ENCODE measurements at regions not wholly inside any gene's neighbourhood (a gene's known extent, or its start where the extent isn't known, plus 50 kb on each side); places are given as distances from the start of the nearest gene placed in this dataset.
"Not testable (repeated sequence)": the region's sequence is repeated elsewhere in the genome, so short reads cannot be mapped to it uniquely, and the experiment has no call there.

DNA sequence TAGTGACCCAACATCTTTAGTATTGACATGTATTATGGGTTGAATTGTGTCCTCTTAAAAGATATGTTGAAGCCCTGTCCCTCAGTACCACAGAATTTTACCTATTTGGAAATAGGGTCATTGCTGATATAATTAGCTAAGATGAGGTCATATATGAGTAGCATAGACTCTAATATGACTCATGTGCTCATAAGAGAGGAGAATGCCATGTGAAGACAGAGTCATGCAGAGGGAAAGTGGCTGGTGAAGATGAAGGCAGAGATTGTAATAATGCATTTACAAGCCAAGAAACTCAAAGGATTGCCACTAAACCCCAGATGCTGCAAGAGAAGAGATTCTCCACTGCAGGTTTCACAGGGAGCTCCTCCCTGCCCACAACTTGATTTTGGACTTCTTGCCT is 496.4 kb downstream of the KIF20B start:
- DNase-seq, result no peak

DNA sequence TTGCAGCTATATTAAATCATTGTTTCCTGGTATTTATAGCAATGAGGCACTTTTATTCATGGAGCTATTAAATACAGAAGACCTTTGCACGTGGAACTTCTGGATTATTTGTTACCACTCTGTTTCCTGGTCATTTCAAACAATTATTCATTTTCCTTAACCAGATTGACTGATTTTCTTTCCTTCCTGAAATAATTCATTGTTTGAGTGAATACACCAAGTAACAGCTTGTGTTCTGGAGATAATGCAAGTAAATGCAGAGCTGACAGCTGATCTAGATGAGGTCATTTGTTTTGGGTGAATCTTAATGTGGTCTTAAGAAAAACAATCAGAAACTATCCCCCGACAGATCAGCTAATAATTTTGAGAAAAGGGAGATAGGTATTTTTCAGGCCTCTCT is 497.7 kb downstream of the KIF20B start:
- no peak for DNase-seq

DNA sequence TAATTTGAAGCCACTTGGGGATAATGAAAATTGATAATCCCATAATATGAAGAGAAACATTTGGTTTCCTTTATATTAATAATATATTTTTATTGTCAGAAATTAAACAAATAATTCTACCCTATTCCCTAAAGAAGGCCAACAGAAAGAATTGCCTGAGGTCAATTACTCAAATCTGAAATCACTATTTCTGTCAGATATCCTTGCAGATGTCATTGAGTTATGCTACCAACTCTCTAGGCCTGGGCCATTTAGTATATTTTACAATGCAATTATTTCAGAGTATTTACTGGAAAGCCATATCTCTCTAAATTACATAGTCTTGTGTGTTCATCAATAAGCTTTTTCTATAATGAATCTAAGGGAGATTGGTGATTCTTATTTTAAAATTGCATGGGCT is 498.1 kb downstream of the KIF20B start:
- no peak for DNase-seq

DNA sequence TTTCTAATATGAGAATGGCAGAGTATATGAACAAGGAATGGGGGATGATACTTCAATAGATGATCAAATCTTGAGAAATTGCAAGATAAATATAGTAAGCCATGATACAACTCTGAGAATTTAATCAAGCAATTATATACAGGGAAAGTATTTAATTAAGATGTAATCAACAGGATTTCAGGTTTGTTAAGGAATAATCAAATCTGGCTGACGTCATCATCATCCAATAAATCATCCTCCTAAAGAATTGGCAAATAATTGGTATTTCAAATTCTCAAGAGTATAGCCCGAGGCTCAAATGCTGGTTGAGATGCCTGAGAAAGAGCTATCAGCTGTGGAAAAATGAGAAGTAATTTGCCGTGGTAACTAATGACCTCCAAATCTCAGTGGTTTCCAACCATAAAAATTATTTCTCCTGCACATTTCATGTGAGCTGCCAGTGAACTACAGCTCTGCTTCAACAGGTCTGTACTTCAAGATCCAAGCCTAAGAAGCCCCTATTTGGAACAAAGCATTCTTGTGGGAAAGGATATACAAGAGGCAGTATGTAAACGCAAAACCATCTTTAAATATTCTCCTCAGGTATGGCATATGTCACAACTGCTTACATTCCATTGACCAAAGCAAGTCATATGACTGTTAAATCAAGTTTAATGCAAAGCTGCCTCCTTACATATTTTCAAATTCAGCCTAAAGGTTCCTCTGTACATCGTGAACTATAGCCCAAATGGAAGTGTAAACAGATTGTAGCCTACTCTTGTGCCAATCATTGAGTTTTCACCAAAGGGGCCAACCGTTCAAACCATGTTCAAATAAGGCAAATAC is 503.0 kb downstream of the KIF20B start:
- DNase-seq, result no peak

DNA sequence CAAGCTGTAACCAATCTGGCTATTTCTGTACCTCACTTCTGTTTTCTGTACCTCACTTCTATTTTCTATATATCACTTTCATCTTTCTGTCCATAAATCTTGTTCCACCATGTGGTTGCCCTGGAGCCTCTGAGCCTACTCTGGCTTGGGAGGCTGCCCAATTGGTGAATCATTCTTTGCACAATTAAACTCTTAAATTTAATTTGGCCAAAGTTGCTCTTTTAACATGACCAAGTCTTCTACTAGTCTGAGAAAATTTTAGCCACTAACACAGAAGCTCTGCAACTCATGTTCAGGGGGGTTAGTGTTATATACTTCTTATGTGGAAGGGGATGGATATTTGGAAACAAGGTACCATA is 503.5 kb downstream of the KIF20B start:
- no peak for DNase-seq

DNA sequence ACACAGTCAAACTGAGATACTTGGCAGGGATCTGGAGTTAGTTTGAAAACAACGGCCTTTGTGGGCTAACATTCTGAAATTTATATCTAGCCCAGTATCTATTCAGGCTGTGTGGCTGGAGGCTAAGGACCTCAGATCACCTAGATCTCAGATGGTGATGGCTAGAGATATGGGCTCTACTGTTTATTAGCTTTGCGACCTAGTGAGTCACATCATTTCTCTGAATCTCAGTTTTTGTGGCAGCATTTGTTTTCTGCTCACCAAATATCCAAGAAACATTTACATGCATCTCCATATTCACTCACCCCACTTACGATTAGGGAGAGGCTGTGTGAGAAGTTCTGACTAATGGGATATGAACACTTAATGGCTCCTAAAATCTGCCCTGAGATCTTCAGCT is 503.9 kb downstream of the KIF20B start:
- no peak for DNase-seq

DNA sequence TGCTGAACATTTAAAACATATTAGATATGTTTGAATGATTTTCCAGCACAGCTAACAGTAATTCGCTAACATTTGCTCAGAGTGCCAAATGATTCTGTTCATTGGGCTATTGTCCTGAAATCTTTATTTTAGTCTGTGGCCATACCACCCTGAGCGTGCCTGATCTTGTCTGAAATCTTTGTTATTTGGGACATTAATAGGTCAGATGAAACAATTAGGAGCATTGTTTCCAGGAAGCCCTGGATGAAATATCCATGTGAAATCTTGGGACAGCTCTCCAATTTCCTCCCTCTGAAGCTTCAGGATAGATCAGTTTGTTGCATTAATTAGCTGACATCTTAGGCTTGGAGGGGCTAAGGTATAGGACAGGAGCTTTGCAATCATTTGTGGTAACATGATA is 512.0 kb downstream of the KIF20B start:
- DNase-seq, result no peak

DNA sequence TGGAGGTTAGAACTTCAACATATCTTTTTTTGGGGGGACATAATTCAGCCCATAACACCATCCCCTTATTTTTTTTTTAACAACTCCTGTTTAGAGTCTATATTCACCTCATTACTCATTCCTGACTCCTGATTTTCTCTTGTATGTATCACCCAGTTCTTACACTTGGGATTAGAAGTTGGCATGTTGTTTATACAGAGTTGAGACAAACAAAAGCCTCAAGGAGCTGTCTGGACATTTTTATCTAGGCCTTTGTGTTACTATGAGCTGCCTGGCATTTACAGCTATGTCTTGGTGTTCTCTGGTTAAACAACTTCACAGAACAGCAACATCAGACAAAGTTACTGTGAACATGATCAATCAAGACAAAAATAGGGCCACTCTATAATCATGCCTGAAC is 517.5 kb downstream of the KIF20B start:
- DNase-seq, result no peak

DNA sequence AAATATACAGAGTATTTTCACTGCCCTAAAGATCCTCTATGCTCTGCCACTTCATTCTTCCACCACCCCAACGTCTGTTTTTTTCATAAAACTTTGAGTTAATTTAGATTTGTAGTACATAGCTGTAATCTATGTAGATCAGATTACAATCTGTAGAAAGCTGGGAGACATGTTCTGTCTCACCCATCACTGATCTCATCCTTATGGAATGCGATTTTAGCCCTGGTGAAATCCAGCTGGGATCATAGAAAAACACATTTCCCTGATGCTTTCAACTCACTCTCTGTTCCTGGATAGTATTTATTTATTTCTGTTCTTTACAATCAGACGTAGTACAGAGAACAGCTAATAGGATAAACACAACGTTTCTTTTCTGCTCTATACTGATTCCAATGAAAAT is 521.0 kb downstream of the KIF20B start:
- no peak for DNase-seq

DNA sequence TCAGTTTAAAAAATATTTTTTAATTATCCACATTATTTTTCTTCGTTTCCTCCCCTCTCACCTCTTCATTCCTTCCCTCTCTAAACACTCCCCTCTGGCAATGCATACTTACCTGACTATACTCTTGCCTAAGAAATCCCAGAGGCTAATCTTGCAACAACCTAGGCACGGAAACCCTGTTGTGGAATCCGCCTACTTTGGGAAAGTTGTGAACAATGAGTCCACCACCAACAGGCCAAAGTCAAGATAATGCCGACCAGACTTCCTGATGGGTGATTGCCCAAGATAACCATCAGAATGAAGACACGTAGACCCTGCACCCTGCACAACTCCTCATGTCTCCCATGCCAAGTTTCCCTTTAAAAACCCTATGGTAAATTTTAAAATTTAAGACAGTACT is 521.5 kb downstream of the KIF20B start:
- DNase-seq, result no peak

DNA sequence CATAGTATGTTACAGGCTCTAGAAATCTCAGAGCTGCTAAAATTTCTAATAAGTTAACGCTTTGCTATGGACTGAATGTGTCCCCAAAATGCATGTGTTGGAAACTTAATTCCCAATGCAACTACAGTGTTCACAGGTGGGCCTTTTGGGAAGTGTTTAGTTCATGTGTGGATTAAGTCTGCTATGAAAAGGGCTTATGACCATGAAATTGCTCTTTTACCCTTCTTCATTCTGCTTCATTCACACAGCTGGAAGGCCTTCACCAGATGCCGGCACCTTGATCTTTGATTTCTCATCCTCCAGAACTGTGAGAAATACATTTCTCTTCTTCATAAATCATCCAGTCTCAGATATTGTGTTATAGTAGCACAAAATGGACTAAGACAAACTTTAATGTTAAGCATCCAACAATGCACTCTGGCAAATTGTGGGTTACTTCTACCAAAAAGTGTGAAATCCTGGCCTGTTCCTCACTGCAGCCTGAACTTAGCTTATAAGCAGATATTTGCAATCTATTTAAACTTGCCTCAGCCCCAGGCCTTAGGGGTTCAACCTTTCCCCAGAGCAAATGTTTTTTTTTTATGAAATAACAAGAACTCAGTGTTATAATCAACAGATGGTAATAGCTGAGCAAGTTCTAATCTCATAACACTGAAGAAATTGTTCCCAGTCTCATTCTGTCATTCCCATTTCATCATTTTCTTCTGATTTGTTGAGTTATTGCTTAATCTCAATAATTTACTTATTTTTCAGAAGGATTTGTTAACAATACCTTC is 523.6 kb downstream of the KIF20B start:
- DNase-seq, result no peak

DNA sequence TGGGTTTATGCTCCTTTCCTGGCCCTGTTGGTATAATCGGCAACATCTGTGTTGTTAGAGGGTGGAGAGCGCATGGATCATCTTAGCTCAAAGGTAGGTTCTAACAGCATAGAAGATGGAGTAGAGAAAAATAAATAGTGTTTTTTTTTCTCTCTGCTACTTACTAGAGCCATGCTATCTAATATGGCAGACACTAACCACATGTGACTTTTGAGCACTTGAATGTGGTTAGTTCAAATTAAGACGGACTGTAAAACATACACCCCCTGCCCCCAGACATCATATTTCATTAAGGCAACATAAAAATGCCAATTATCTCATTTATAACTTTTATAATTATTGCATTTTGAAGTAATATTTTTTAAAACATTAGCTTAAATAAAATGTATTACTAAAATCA is 525.1 kb downstream of the KIF20B start:
- DNase-seq, result no peak

DNA sequence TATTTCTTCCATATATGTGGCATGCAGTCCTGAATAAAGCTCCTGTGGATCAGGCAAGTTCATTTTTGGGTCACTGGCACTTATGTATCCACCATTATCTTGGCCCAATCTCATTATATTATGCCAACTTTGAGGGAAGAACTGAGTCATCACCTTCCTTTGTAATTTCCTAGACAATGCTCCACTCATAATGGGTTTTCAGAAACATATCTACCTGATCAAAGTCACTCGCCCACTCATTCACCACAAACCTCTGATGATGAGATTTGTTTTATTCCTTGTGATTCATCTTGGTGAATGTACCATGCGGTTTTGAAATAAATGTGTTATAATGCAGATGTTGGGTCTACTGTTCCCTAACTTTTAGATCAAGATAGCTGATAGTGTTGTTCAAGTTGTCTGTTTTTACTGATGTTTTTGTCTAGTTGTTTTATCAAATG is 525.8 kb downstream of the KIF20B start:
- no peak for DNase-seq

DNA sequence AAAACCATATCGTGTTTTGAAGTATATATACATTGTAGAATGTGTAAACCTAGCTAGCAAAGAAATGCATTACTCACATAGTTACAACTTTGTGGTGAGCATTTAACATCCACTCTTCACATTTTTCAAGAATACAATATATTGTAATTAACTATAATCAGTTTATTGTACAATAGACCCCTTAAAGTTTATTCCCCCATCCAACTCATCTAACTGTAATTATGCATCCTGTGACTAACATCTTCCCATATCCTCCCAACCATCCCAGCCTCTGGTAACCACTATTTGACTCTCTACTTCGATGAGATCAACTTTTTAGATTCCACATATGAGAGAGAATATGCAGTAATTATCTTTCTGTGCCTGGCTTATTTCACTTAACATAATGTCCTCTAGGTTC is 526.4 kb downstream of the KIF20B start:
- no peak for DNase-seq

DNA sequence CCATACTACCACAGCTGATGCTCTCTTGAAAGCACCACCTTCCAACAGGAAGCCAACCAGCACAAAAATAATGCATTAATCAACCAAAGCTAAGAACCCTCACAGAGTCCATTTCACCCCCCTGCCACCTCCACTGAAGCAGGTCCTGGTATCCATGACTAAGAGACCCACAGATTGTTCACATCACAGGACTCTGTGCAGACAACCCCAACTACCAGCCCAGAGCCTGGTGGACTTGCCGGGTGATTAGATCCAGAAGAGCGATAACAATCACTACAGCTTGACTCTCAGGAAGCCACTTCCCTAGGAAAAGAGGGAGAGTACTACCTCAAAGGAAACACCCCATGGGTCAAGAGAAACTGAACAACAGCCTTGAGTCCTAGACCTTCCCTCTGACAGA is 528.1 kb downstream of the KIF20B start:
- DNase-seq, result no peak

DNA sequence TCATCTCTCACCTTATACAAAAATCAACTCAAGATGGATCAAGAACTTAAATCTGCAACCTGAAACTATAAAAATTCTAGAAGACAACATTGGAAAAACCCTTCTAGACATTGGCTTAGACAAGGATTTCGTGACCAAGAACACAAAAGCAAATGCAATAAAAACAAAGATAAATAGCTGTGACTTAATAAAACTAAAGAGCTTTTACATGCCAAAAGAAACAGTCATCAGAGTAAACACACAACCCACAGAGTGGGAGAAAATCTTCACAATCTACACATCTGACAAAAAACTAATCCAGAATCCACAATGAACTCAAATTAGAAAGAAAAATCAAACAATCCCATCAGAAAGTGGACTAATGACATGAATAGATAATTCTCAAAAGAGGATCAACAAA is 532.4 kb downstream of the KIF20B start:
- DNase-seq, result not testable (repeated sequence)

DNA sequence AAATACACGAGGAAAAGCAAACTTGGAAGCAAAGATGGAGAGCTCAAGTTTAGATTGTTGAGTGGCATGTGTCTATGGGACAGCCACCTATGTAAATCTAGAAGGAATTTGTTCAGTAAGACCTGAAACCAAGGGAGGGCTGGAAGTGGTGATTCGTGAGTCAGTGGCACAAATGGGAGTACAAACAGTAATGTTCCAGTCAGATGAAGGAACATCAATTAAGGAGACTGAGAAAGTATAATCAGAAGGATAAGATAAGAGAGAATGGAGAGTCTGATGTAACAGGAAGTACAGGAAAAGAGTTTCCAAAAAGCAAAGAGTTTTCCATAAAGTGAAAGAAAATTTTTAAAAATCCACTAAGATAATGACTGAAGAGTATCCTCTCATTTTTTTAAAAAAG is 544.2 kb downstream of the KIF20B start:
- DNase-seq, result no peak

DNA sequence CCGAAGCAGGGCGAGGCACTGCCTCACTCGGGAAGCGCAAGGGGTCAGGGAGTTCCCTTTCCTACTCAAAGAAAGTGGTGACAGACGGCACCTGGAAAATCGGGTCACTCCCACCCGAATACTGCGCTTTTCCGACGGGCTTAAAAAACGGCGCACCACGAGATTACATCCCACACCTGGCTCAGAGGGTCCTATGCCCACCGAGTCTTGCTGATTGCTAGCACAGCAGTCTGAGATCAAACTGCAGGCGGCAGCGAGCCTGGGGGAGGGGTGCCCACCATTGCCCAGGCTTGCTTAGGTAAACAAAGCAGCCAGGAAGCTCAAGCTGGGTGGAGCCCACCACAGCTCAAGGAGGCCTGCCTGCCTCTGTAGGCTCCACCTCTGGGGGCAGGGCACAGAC is 549.4 kb downstream of the KIF20B start:
- not testable (repeated sequence) for DNase-seq

DNA sequence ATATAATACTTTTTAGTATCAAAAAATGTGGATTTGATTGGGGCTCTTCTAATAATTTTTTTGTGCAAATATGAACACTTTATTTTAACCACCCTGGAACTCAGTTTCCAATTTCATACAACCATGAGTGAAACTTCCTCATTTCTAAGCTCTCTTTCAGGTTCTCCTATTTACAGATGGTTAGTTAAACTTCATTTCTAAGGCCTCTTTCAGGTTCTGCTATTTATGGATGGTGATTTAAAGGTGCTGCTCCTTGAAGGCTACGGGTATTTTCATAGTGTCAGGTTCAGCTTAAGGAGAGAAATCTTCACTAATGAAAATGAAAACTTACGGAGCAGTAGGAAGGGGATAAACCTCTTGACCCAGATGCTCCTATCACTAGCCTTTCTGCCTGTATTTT is 568.3 kb downstream of the KIF20B start:
- no peak for DNase-seq

DNA sequence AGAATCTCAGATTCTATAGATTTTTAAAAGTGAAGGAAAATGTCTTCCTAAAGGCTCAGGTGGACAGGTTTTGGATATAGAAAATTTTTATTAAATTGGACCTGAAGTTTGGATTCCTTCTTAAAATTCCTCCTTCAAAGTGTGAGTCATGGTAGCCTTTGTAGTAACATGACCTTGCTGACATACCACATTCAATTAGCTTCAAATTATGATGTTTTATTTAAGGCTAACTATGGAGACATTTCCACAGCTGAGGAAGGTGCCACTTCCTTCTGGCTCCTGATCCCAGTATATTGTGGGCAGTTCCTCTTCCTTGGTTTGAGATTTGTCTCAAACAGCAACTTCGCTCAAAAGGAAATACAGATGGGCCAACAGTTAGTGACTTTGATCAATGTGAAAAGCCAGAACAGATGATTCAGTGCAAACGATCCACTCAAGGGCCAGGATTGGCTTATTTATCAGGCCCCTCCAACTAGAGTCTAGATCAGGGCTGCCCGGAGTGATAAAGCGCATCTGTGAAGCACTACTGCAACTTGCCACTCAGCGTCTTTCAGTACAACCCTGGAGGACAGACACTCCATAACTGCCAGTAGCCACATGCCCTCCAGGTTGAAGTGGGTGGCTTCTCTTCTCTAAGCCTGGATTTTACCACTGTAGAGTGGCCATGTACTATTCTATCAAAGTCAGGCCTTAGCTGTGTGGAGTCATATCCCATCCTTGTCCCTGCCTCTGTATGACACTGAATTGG is 573.5 kb downstream of the KIF20B start:
- no peak for DNase-seq

DNA sequence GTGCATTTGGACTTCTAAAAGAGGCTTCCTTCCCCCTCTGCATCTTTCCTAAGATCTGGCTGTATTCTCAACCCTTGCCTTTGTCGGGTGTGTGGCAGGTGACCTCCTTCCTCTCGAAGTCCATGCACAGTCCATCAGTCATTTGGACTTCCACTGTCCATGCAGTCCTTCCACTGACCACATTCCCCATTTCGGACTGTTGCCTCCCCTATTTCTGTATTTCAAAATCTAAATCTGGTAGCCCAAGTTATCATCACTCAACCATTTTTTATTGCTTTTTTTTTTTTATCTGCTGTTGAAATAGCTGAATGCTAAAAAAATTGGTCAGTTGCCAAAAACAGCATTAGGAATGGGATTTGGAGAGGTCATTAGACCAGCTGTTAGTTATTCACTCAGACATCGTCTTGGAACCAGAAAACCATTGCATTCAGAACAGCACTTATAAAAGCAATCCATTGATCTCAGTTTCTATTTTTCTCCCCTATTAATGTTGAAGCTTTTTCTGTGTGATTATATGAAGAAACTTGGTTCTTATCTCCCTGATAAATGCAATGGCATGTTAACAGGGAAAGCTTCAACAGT is 575.6 kb downstream of the KIF20B start:
- DNase-seq, result no peak

DNA sequence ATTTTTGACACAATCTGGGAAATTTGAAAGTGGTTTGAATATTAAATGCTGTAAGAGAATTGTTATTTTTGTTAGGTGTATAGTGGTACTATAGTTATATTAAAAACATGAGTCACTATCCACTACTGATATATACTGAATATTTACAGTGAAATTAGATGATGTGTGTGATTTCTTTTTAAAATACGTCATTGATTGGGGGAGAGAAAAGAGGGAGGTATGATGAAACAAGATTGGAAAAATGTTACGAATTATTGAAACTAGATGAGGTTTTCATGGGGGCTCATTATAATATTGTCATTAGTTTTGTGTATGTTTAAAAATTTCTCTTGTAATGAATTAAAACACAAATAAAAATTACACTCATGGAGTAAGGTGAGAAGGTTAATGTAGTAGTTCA is 571.4 kb downstream of the HTR7 start:
- DNase-seq, result no peak

DNA sequence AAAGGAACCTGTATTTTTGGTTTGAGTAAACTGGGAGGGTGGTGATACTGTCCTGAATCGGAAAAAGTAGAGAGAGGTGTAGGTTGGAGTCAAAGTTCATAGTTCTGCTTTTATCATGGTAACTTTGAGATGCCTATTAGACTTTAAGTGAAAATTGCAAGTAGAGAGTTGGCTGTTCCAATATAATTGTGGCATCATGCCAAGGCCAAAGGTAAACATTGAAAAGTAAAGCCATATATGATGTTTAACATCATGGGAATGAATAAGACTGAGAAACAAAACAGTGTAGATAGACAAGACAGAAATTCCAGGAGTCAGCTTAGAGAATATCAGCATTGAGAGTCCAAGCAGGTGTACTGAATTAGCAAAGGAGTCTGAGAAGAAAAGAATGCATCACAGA is 570.9 kb downstream of the HTR7 start:
- no peak for DNase-seq
